Panc1 (cell line): ENCODE measurements at regions not wholly inside any gene's neighbourhood (a gene's known extent, or its start where the extent isn't known, plus 50 kb on each side); places are given as distances from the start of the nearest gene placed in this dataset.

Experiments
- POLR2AphosphoS5 ChIP-seq: IDR thresholded peaks from 2 replicates; pipeline ENCODE4 v1.6.1; 2012; ENCODE audit warnings: mild to moderate bottlenecking, low read depth, low read length, moderate library complexity
- SIN3A ChIP-seq: IDR thresholded peaks from 2 replicates; pipeline ENCODE4 v1.6.1; 2012; ENCODE audit warnings: low read depth, mild to moderate bottlenecking, low read length, moderate library complexity, borderline replicate concordance; ENCODE audit not compliant: insufficient read depth
- TF ChIP-seq, protein P1 (sequence below): fragments of 450-650 bp; IDR thresholded peaks from 2 replicates; pipeline ENCODE4 v1.5.1; 2017; ENCODE audit warnings: mild to moderate bottlenecking

GRCh38 chr14:33871394-33871793 lies 79.5 kb downstream of the EGLN3 start:
- TF ChIP-seq SIN3A (no peak), POLR2AphosphoS5 (no peak)
- TF ChIP-seq, protein P1, sequence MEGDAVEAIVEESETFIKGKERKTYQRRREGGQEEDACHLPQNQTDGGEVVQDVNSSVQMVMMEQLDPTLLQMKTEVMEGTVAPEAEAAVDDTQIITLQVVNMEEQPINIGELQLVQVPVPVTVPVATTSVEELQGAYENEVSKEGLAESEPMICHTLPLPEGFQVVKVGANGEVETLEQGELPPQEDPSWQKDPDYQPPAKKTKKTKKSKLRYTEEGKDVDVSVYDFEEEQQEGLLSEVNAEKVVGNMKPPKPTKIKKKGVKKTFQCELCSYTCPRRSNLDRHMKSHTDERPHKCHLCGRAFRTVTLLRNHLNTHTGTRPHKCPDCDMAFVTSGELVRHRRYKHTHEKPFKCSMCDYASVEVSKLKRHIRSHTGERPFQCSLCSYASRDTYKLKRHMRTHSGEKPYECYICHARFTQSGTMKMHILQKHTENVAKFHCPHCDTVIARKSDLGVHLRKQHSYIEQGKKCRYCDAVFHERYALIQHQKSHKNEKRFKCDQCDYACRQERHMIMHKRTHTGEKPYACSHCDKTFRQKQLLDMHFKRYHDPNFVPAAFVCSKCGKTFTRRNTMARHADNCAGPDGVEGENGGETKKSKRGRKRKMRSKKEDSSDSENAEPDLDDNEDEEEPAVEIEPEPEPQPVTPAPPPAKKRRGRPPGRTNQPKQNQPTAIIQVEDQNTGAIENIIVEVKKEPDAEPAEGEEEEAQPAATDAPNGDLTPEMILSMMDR = no peak
